ENCODE measurements at regions not wholly inside any gene's neighbourhood (a gene's known extent, or its start where the extent isn't known, plus 50 kb on each side); places are given as distances from the start of the nearest gene placed in this dataset.
A peak's percentile ranks its signal among the peaks of the same experiment; 100 is the strongest.

DNA sequence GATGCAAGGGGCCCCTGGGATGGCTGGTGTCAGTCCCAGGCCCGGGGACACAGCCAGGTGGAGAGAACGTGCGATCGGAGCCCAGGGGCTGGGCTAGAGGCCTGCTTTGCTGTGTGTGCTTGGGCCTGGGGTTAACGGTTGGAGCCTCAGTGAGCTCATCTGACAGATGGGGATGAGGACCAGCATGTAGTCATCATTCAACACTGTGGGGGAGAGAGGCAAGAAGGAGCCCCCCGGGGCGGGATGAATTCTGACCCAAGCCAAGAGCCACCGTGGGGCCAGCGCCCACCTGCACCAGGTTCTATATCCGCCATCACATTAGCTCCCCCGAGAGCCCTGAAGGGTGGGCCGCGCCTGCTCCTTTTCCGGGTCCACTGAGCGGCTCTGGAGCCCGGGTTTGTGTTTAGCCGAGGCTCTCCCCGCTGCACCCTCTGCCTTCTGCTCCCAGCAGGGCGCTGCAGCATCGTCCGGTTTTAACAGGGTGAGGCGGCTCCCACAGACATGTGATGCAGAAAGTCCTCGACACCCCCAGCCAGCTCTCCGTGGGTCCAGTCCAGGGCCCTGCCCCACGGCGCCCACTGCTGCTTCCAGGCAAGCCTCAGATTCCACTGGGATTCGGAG lies 365.7 kb downstream of the SEC14L1 start:
- H3K9ac ChIP-seq (ENCODE audit: insufficient read depth, low read length) = no peak overlapping the region
- peaks cover 8% of the 10 kb centered on the region for H3K36me3 ChIP-seq (ENCODE audit: control insufficient read depth, insufficient read depth, low read length)
- no peak overlapping the region for H3K4me3 ChIP-seq (replicated peaks in 1 of 4; ENCODE audit: control extremely low read depth in 1 of 4, insufficient read depth in 1 of 4, low read depth in 3 of 4, low read length in 4 of 4)
- no peak overlapping the region for H2AFZ ChIP-seq (ENCODE audit: low read length)
- H3K9me3 ChIP-seq (ENCODE audit: control insufficient read depth, insufficient read depth, low read depth, low read length) = no peaks in the 10 kb centered on the region
- H3K79me2 ChIP-seq (ENCODE audit: control insufficient read depth, insufficient read depth, low read length) = no peaks in the 10 kb centered on the region
- no peak overlapping the region for H3K4me2 ChIP-seq (ENCODE audit: extremely low read depth, insufficient read depth, low read length)
- no peaks in the 10 kb centered on the region for H3K4me1 ChIP-seq (ENCODE audit: control insufficient read depth, extremely low read depth, insufficient read depth, low read length)
- no peak for TF ChIP-seq EZH2 (IDR thresholded peaks at IDR 0.05; ENCODE audit: low read length, missing control alignments)
- TF ChIP-seq, protein P1, sequence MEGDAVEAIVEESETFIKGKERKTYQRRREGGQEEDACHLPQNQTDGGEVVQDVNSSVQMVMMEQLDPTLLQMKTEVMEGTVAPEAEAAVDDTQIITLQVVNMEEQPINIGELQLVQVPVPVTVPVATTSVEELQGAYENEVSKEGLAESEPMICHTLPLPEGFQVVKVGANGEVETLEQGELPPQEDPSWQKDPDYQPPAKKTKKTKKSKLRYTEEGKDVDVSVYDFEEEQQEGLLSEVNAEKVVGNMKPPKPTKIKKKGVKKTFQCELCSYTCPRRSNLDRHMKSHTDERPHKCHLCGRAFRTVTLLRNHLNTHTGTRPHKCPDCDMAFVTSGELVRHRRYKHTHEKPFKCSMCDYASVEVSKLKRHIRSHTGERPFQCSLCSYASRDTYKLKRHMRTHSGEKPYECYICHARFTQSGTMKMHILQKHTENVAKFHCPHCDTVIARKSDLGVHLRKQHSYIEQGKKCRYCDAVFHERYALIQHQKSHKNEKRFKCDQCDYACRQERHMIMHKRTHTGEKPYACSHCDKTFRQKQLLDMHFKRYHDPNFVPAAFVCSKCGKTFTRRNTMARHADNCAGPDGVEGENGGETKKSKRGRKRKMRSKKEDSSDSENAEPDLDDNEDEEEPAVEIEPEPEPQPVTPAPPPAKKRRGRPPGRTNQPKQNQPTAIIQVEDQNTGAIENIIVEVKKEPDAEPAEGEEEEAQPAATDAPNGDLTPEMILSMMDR (conservative IDR thresholded peaks at IDR 0.05 in 1 of 2, IDR thresholded peaks at IDR 0.05 in 1 of 2; ENCODE audit: low read depth in 1 of 2, low read length in 2 of 2) = no peak
- no peaks in the 10 kb centered on the region for H3K27me3 ChIP-seq (ENCODE audit: control insufficient read depth, insufficient read depth, low read length)
- DNase-seq (ENCODE audit: low read depth in 2 of 2) = no peak
- H4K20me1 ChIP-seq (ENCODE audit: control insufficient read depth, extremely low read depth, insufficient read depth, low read length) = no peaks in the 10 kb centered on the region
- no peak overlapping the region for H3K27ac ChIP-seq (ENCODE audit: insufficient read depth, low read length)

DNA sequence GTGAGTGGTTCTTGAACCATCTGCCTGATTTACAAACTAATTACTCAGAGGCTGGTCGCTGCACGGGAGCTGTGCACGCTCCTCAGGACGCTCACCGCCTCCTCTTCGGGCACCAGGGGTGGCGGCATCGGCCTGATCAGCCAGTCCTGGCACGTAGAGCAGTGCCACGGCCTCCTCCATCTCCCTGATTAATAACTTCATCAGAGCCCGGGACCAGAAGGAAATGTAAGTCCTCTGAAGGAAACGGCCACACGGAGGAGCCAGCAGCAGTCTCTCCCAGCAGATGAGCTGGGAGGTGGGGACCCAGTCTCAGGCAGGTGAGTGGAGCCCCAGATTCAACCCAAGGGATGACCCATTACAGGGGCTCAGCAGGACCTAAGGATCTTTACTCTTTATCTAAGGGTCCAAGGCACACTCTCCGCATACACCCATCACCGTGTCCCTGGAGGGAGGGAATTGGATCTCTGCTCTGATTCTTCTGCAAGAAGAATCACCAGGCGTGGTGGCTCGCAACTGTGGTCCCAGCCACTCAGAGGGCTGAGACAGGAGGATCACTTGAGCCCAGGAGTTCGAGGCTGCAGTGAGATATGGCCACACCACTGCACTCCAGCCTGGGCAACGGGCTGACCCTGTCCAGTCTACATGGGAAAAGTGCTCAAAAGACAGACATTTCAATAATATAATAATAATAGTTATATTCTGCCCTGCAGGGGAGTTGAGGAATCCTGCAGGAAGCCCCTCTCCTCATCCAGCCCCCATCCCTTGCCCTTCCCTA lies 366.5 kb downstream of the SEC14L1 start:
- no peak overlapping the region for H2AFZ ChIP-seq (ENCODE audit: low read length)
- TF ChIP-seq EZH2 (IDR thresholded peaks at IDR 0.05; ENCODE audit: low read length, missing control alignments) = no peak
- TF ChIP-seq, protein P1 (conservative IDR thresholded peaks at IDR 0.05 in 1 of 2, IDR thresholded peaks at IDR 0.05 in 1 of 2; ENCODE audit: low read depth in 1 of 2, low read length in 2 of 2) = peak in 1 of 2 donors; percentile 1

DNA sequence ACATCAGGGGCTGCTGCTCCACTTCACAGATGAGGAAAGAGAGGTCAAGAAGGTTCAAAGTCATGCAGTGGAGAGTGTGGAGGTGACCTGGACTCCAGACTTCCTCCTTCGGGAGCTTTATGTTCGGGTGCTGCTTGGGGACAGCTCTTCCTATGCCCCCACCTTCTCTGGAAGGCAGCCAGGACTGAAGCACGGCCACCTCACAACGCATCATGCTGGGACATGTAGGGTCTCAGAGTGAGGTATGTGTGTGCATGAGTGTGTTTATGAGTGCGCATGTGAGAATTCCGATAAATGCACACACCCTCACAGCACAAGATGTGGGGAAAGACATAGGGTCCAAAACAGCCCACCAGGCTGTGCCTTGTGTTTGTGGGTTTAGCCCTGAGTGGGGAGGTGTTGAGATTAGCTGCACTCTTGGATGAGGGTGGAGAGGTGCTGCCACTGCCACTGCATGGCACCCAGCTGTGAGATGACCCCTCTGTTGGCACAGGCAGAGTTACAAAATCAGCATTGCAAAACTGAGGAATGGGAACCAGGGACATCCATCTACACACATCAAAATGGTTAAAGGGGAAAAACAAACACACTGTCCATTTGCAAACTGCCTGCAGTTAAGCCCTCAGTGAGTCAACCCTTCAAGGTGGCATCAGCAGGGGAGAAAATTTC lies 367.4 kb downstream of the SEC14L1 start:
- Histone ChIP-seq H3K4me1 (ENCODE audit: control insufficient read depth, extremely low read depth, insufficient read depth, low read length) (no peaks in the 10 kb centered on the region), H3K27me3 (ENCODE audit: control insufficient read depth, insufficient read depth, low read length) (no peaks in the 10 kb centered on the region), H2AFZ (ENCODE audit: low read length) (no peak overlapping the region), H4K20me1 (ENCODE audit: control insufficient read depth, extremely low read depth, insufficient read depth, low read length) (no peaks in the 10 kb centered on the region), H3K9ac (ENCODE audit: insufficient read depth, low read length) (no peak overlapping the region), H3K4me2 (ENCODE audit: extremely low read depth, insufficient read depth, low read length) (no peak overlapping the region), H3K79me2 (ENCODE audit: control insufficient read depth, insufficient read depth, low read length) (no peaks in the 10 kb centered on the region), H3K36me3 (ENCODE audit: control insufficient read depth, insufficient read depth, low read length) (peaks cover 4% of the 10 kb centered on the region), H3K4me3 (replicated peaks in 1 of 4; ENCODE audit: control extremely low read depth in 1 of 4, insufficient read depth in 1 of 4, low read depth in 3 of 4, low read length in 4 of 4) (no peak overlapping the region), H3K27ac (ENCODE audit: insufficient read depth, low read length) (no peak overlapping the region), H3K9me3 (ENCODE audit: control insufficient read depth, insufficient read depth, low read depth, low read length) (no peaks in the 10 kb centered on the region)
- TF ChIP-seq, protein P1 (conservative IDR thresholded peaks at IDR 0.05 in 1 of 2, IDR thresholded peaks at IDR 0.05 in 1 of 2; ENCODE audit: low read depth in 1 of 2, low read length in 2 of 2) = no peak
- TF ChIP-seq EZH2 (IDR thresholded peaks at IDR 0.05; ENCODE audit: low read length, missing control alignments) = no peak
- DNase-seq (ENCODE audit: low read depth in 2 of 2) = no peak

More for the DNA sequence above, 366.5 kb downstream of the SEC14L1 start:
- no peak overlapping the region for H3K4me3 ChIP-seq (replicated peaks in 1 of 4; ENCODE audit: control extremely low read depth in 1 of 4, insufficient read depth in 1 of 4, low read depth in 3 of 4, low read length in 4 of 4)
- H3K9me3 ChIP-seq (ENCODE audit: control insufficient read depth, insufficient read depth, low read depth, low read length) = no peaks in the 10 kb centered on the region
- no peaks in the 10 kb centered on the region for H3K79me2 ChIP-seq (ENCODE audit: control insufficient read depth, insufficient read depth, low read length)
- H4K20me1 ChIP-seq (ENCODE audit: control insufficient read depth, extremely low read depth, insufficient read depth, low read length) = no peaks in the 10 kb centered on the region
- no peak overlapping the region for H3K27ac ChIP-seq (ENCODE audit: insufficient read depth, low read length)
- no peaks in the 10 kb centered on the region for H3K4me1 ChIP-seq (ENCODE audit: control insufficient read depth, extremely low read depth, insufficient read depth, low read length)
- H3K4me2 ChIP-seq (ENCODE audit: extremely low read depth, insufficient read depth, low read length) = no peak overlapping the region
- no peak overlapping the region for H3K9ac ChIP-seq (ENCODE audit: insufficient read depth, low read length)
- peaks cover 4% of the 10 kb centered on the region for H3K36me3 ChIP-seq (ENCODE audit: control insufficient read depth, insufficient read depth, low read length)
- no peaks in the 10 kb centered on the region for H3K27me3 ChIP-seq (ENCODE audit: control insufficient read depth, insufficient read depth, low read length)
- no peak for DNase-seq (ENCODE audit: low read depth in 2 of 2)
